IMR-90 (cell line): ENCODE measurements at regions not wholly inside any gene's neighbourhood (a gene's known extent, or its start where the extent isn't known, plus 50 kb on each side); places are given as distances from the start of the nearest gene placed in this dataset.

ENCODE experiments used
- ATAC-seq: fragments of 200-7000 bp; cut with Tn5 transposase; 2 replicates; pipeline ENCODE4 v1.9.1; 2020; ENCODE audit warnings: low read depth, mild to moderate bottlenecking, moderate library complexity
- BruUV-seq: library from RNA; stranded (reverse); fragments of 400-500 nt; replicated peaks from 2 replicates; lab custom pipeline; 2021; lab: Mats Ljungman, UMichigan
- CTCF ChIA-PET: fragments of 300-600 bp; formaldehyde crosslinking; extraction: SDS; loops from one replicate; lab custom pipeline; 2021; ENCODE audit warnings: antibody characterized with exemption; lab: Yijun Ruan, JAX
- POLR2A ChIA-PET: fragments of 300-600 bp; sonication (Branson Sonifier 250); formaldehyde crosslinking; loops from one replicate; lab custom pipeline; 2022; ENCODE audit warnings: antibody characterized with exemption; ENCODE audit not compliant: unreplicated experiment; lab: Charles Lee
- DNase-seq: peaks from one replicate; pipeline ENCODE4 v3.0.0; 2013
- H2AFZ ChIP-seq: replicated peaks from 2 replicates; pipeline ENCODE3; 2013; ENCODE audit warnings: low read length, mild to moderate bottlenecking; ENCODE audit not compliant: poor library complexity
- H2AK5ac ChIP-seq: 2 replicates; pipeline ENCODE4 v1.6.1; 2013; ENCODE audit warnings: low read depth, low read length, inconsistent platforms
- H2AK9ac ChIP-seq: replicated peaks from 2 replicates; pipeline ENCODE3; 2013; ENCODE audit warnings: mild to moderate bottlenecking, low read depth, low read length, moderate library complexity; ENCODE audit not compliant: poor library complexity
- H2BK120ac ChIP-seq: 2 replicates; pipeline ENCODE4 v1.6.1; 2013; ENCODE audit warnings: low read depth, low read length, inconsistent platforms
- H2BK15ac ChIP-seq: 3 replicates; pipeline ENCODE4 v1.6.1; 2013; ENCODE audit warnings: low read depth, low read length, inconsistent platforms
- H2BK20ac ChIP-seq: 2 replicates; pipeline ENCODE4 v1.6.1; 2013; ENCODE audit warnings: low read depth, mild to moderate bottlenecking, inconsistent platforms, low read length, moderate library complexity
- H2BK5ac ChIP-seq: 2 replicates; pipeline ENCODE4 v1.6.1; 2013; ENCODE audit warnings: mild to moderate bottlenecking, low read depth, low read length, inconsistent platforms; ENCODE audit not compliant: poor library complexity, severe bottlenecking
- H3K14ac ChIP-seq: replicated peaks from 2 replicates; pipeline ENCODE4 v1.6.1; 2013; ENCODE audit warnings: low read depth, low read length, inconsistent platforms
- H3K18ac ChIP-seq: 2 replicates; pipeline ENCODE4 v1.6.1; 2013; ENCODE audit warnings: low read depth, low read length, control low read depth
- H3K23ac ChIP-seq: 2 replicates; pipeline ENCODE4 v1.6.1; 2013; ENCODE audit warnings: low read depth, low read length, inconsistent platforms
- H3K27ac ChIP-seq: 2 replicates; pipeline ENCODE4 v1.5.1; 2013; ENCODE audit warnings: mild to moderate bottlenecking, control low read depth, low read length; ENCODE audit not compliant: insufficient read depth
- H3K27me3 ChIP-seq: 2 replicates; pipeline ENCODE4 v1.6.1; 2013; ENCODE audit warnings: low read length; ENCODE audit not compliant: control insufficient read depth, insufficient read depth
- H3K36me3 ChIP-seq: 2 replicates; pipeline ENCODE4 v1.6.1; 2013; ENCODE audit warnings: low read length, mixed read lengths; ENCODE audit not compliant: control insufficient read depth, insufficient read depth
- H3K4ac ChIP-seq: 2 replicates; pipeline ENCODE4 v1.6.1; 2013; ENCODE audit warnings: low read depth, low read length, inconsistent platforms
- H3K4me1 ChIP-seq: 2 replicates; pipeline ENCODE4 v1.6.1; 2013; ENCODE audit warnings: low read length, mixed read lengths; ENCODE audit not compliant: control insufficient read depth, insufficient read depth
- H3K4me2 ChIP-seq: 2 replicates; pipeline ENCODE4 v1.6.1; 2013; ENCODE audit warnings: low read depth, mild to moderate bottlenecking, control low read depth, low read length, moderate library complexity
- H3K4me3 ChIP-seq: 2 replicates; pipeline ENCODE4 v1.5.1; 2013; ENCODE audit warnings: low read depth, mild to moderate bottlenecking, control low read depth, low read length, moderate library complexity; ENCODE audit not compliant: insufficient read depth
- H3K56ac ChIP-seq: 2 replicates; pipeline ENCODE4 v1.6.1; 2013; ENCODE audit warnings: low read length, inconsistent platforms; ENCODE audit not compliant: insufficient read depth; ENCODE audit errors: extremely low read depth
- H3K79me1 ChIP-seq, 2 experiments: 2 replicates each; pipeline ENCODE4 v1.6.1; 2013; ENCODE audit warnings: low read length in 2 of 2, inconsistent platforms in 1 of 2, low read depth in 1 of 2
- H3K9ac ChIP-seq: 2 replicates; pipeline ENCODE4 v1.6.1; 2013; ENCODE audit warnings: low read depth, low read length, control low read depth
- H3K9me1 ChIP-seq: 2 replicates; pipeline ENCODE4 v1.6.1; 2013; ENCODE audit warnings: low read length, inconsistent platforms; ENCODE audit not compliant: insufficient read depth
- H3K9me3 ChIP-seq: 2 replicates; pipeline ENCODE4 v1.6.1; 2013; ENCODE audit warnings: low read length; ENCODE audit not compliant: control insufficient read depth, insufficient read depth
- H4K20me1 ChIP-seq: 2 replicates; pipeline ENCODE4 v1.6.1; 2013; ENCODE audit warnings: low read length, inconsistent platforms; ENCODE audit not compliant: insufficient read depth
- H4K5ac ChIP-seq: 2 replicates; pipeline ENCODE4 v1.6.1; 2013; ENCODE audit warnings: mild to moderate bottlenecking, low read depth, low read length, control low read depth
- H4K8ac ChIP-seq, 2 experiments: 2 replicates each; pipeline ENCODE4 v1.6.1; 2013; ENCODE audit warnings: low read depth in 2 of 2, low read length in 2 of 2, control low read depth in 1 of 2, inconsistent platforms in 1 of 2
- H4K91ac ChIP-seq: 2 replicates; pipeline ENCODE4 v1.6.1; 2013; ENCODE audit warnings: low read depth, low read length, inconsistent platforms; ENCODE audit not compliant: insufficient read depth
- BHLHE40 ChIP-seq: fragments of 150-350 bp; IDR thresholded peaks from 2 replicates; pipeline ENCODE4 v1.6.1; 2016; ENCODE audit warnings: mild to moderate bottlenecking, low read depth, low read length
- CEBPB ChIP-seq: IDR thresholded peaks from 2 replicates; pipeline ENCODE4 v1.6.1; 2012; ENCODE audit warnings: low read depth, low read length, improper control_type of control experiment
- CHD1 ChIP-seq: IDR thresholded peaks from 2 replicates; pipeline ENCODE4 v1.6.1; 2012; ENCODE audit warnings: low read depth, low read length, improper control_type of control experiment
- CTCF ChIP-seq: conservative IDR thresholded peaks from 2 replicates; pipeline ENCODE4 v1.5.1; 2012; ENCODE audit warnings: mild to moderate bottlenecking, low read depth, low read length, improper control_type of control experiment
- ELK1 ChIP-seq: fragments of 150-350 bp; IDR thresholded peaks from 2 replicates; pipeline ENCODE4 v1.6.1; 2016; ENCODE audit warnings: low read depth, mild to moderate bottlenecking, low read length, moderate library complexity, borderline replicate concordance
- FOS ChIP-seq: fragments of 150-350 bp; IDR thresholded peaks from 2 replicates; pipeline ENCODE4 v1.6.1; 2016; ENCODE audit warnings: low read depth, low read length
- MAFK ChIP-seq: IDR thresholded peaks from 2 replicates; pipeline ENCODE4 v1.6.1; 2012; ENCODE audit warnings: low read depth, low read length, improper control_type of control experiment
- MAZ ChIP-seq: IDR thresholded peaks from 2 replicates; pipeline ENCODE4 v1.6.1; 2012; ENCODE audit warnings: low read depth, mild to moderate bottlenecking, low read length, improper control_type of control experiment, moderate library complexity, borderline replicate concordance
- MXI1 ChIP-seq: IDR thresholded peaks from 2 replicates; pipeline ENCODE4 v1.6.1; 2012; ENCODE audit warnings: low read depth, mild to moderate bottlenecking, low read length, moderate library complexity, borderline replicate concordance
- NFE2L2 ChIP-seq: fragments of 150-350 bp; IDR thresholded peaks from 2 replicates; pipeline ENCODE4 v1.6.1; 2016; ENCODE audit warnings: low read depth, mild to moderate bottlenecking, low read length
- POLR2A ChIP-seq: IDR thresholded peaks from 2 replicates; pipeline ENCODE4 v1.6.1; 2012; ENCODE audit warnings: mild to moderate bottlenecking, low read depth, low read length
- RAD21 ChIP-seq: IDR thresholded peaks from 2 replicates; pipeline ENCODE4 v1.6.1; 2012; ENCODE audit warnings: low read length, improper control_type of control experiment
- RCOR1 ChIP-seq: IDR thresholded peaks from 2 replicates; pipeline ENCODE4 v1.6.1; 2012; ENCODE audit warnings: mild to moderate bottlenecking, low read length, improper control_type of control experiment; ENCODE audit not compliant: insufficient replicate concordance
- RFX5 ChIP-seq: IDR thresholded peaks from 2 replicates; pipeline ENCODE4 v1.8.0; 2012; ENCODE audit warnings: low read depth, mild to moderate bottlenecking, low read length, moderate library complexity
- SMC3 ChIP-seq: fragments of 150-350 bp; IDR thresholded peaks from 2 replicates; pipeline ENCODE4 v1.6.1; 2016; ENCODE audit warnings: low read depth, mild to moderate bottlenecking, antibody characterized with exemption, low read length, moderate library complexity
- USF2 ChIP-seq: fragments of 150-350 bp; IDR thresholded peaks from 2 replicates; pipeline ENCODE4 v1.6.1; 2017; ENCODE audit warnings: mild to moderate bottlenecking, antibody characterized with exemption, low read length, low read depth
- WGBS, 2 experiments: methylation state at CpG; one replicate each; pipeline versions ENCODE4 v1.1.5 to v1.1.7; 2013; ENCODE audit warnings: missing lambda C conversion rate in 2 of 2; ENCODE audit not compliant: insufficient read length in 1 of 2; ENCODE audit errors: extremely low coverage in 2 of 2; 5-methylcytosine and 5-hydroxymethylcytosine counted together
- dilution Hi-C: fragments of 300-500 bp; cut with HindIII; formaldehyde crosslinking; loops from one replicate; pipeline ENCODE4 v1.14.3; 2018; ENCODE audit warnings: low sequenced_read_pairs; ENCODE audit not compliant: unreplicated experiment
- in situ Hi-C: fragments of 300-500 bp; cut with MboI; formaldehyde crosslinking; loops from 3 replicates; pipeline ENCODE4 v1.14.3; 2019; ENCODE audit warnings: low sequenced_read_pairs, inconsistent platforms, mixed read lengths
- intact Hi-C: fragments of 100-400 bp; cut with micrococcal nuclease; formaldehyde crosslinking; loops from 2 replicates; pipeline ENCODE4 v1.10.0; 2022

- ChIA-PET CTCF (no interaction called here), POLR2A (no interaction called here)
- H2BK120ac ChIP-seq = no peak overlapping the region
- TF ChIP-seq ELK1 (no peak), RFX5 (no peak), NFE2L2 (no peak), FOS (no peak), MAZ (no peak), MAFK (no peak), SMC3 (no peak), USF2 (no peak), RAD21 (no peak), MXI1 (no peak), CEBPB (no peak), RCOR1 (no peak), BHLHE40 (no peak), POLR2A (no peak), CTCF (no peak), CHD1 (no peak)
- DNase-seq (no peak), ATAC-seq (no peak)
- H3K9me1 ChIP-seq = no peaks in the 10 kb centered on the region
- no peak overlapping the region for H4K5ac ChIP-seq
- no TSS peak for BruUV-seq
- no peak overlapping the region for H2BK5ac ChIP-seq
- WGBS, 2 experiments = no CpG with 5 or more reads among the region's 4 CpGs
- no peak overlapping the region for H3K14ac ChIP-seq
- no peak overlapping the region for H3K23ac ChIP-seq
- H3K9ac ChIP-seq = no peak overlapping the region
- in situ Hi-C loops = no loop called here
- no peaks in the 10 kb centered on the region for H4K20me1 ChIP-seq
- intact Hi-C loops = no loop called here
- no peak overlapping the region for H3K4me3 ChIP-seq
- H2AFZ ChIP-seq = no peak overlapping the region
- H3K4me2 ChIP-seq = no peak overlapping the region
- H3K56ac ChIP-seq = no peak overlapping the region
- no peak overlapping the region for H2BK15ac ChIP-seq
- no peak overlapping the region for H3K18ac ChIP-seq
- dilution Hi-C loops = no loop called here
- H3K4me1 ChIP-seq = no peaks in the 10 kb centered on the region
- H4K8ac ChIP-seq = no peak overlapping the region
- peaks cover 1% of the 10 kb centered on the region; the same call in 1 of the 2 replicates for H3K9me3 ChIP-seq
- H3K27me3 ChIP-seq = no peaks in the 10 kb centered on the region
- H2AK9ac ChIP-seq = no peak overlapping the region
- no peaks in the 10 kb centered on the region for H3K79me1 ChIP-seq
- no peak overlapping the region for H3K4ac ChIP-seq
- no peak overlapping the region for H3K27ac ChIP-seq
- no peak overlapping the region for H2BK20ac ChIP-seq
- no peak overlapping the region for H4K91ac ChIP-seq
- no peaks in the 10 kb centered on the region for H3K36me3 ChIP-seq
- H2AK5ac ChIP-seq = no peak overlapping the region
Observed at GRCh38 chr4:33959519-33959918, 2284.8 kb downstream of the ARAP2 start.
